Natural killer cell treated with Interleukin-12 subunit alpha and Interleukin-12 subunit beta and Interleukin-15 and Interleukin-18, amount 100 ng/mL, for 72 hours (primary cell): ENCODE measurements at regions not wholly inside any gene's neighbourhood (a gene's known extent, or its start where the extent isn't known, plus 50 kb on each side); places are given as distances from the start of the nearest gene placed in this dataset.

Experiments used
- ATAC-seq, 2 donors: fragments of 150-1000 bp; cut with Tn5 transposase in 1 of 2; sonication (Bioruptor Pico), chemical (Tn5 transposase) in 1 of 2; 2 replicates each; pipeline ENCODE4 v1.10.0; 2021
- DNase-seq: peaks from one replicate; pipeline ENCODE4 v3.0.0; 2022; ENCODE audit warnings: low spot score
- H3K27ac Mint-ChIP-seq, 2 donors: 1 replicate in 1 of 2; 2 replicates in 1 of 2; pipeline ENCODE4 v1.8.0; 2022; ENCODE audit warnings: mixed read lengths in 2 of 2, mild to moderate bottlenecking in 1 of 2, moderate library complexity in 1 of 2
- H3K27me3 Mint-ChIP-seq, 2 donors: 1 replicate in 1 of 2; 2 replicates in 1 of 2; pipeline ENCODE4 v1.8.0; 2022; ENCODE audit warnings: mixed read lengths in 2 of 2
- H3K36me3 Mint-ChIP-seq: one replicate; pipeline ENCODE4 v1.8.0; 2022; ENCODE audit warnings: mixed read lengths
- H3K4me1 Mint-ChIP-seq, 2 donors: 1 replicate in 1 of 2; 2 replicates in 1 of 2; pipeline ENCODE4 v1.8.0; 2022; ENCODE audit warnings: low read depth in 2 of 2, mixed read lengths in 2 of 2, mild to moderate bottlenecking in 1 of 2
- H3K4me3 Mint-ChIP-seq: one replicate; pipeline ENCODE4 v1.8.0; 2022; ENCODE audit warnings: mixed read lengths
- H3K9me3 Mint-ChIP-seq: 2 replicates; pipeline ENCODE4 v1.8.0; 2022; ENCODE audit warnings: mixed read lengths

DNA sequence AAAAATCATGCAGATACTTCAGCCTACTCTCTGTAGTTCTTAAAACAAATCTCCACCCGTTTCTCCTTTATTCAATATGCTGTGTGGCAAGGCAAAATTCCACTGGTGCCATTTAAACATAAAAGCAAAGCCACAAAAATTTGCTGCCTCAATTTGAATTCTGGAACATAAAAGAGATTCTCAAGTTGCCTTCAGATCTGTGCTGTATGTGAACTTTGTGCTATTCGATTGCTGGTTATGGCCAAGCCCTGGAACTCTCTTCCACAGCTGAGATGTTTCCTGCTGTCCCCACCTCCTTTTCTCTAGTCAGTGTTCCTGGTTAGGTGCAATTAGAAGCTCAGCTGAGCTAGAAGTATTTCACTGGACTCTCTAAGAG is 395.3 kb upstream of the BTBD3 start:
- Mint-ChIP-seq H3K4me1 (no peaks in the 10 kb centered on the region), H3K27ac (no peak overlapping the region), H3K36me3 (peaks cover under 1% of the 10 kb centered on the region), H3K4me3 (no peak overlapping the region), H3K9me3 (peaks cover 24% of the 10 kb centered on the region), H3K27me3 (no peaks in the 10 kb centered on the region)
- ATAC-seq (no peak), DNase-seq (no peak)

DNA sequence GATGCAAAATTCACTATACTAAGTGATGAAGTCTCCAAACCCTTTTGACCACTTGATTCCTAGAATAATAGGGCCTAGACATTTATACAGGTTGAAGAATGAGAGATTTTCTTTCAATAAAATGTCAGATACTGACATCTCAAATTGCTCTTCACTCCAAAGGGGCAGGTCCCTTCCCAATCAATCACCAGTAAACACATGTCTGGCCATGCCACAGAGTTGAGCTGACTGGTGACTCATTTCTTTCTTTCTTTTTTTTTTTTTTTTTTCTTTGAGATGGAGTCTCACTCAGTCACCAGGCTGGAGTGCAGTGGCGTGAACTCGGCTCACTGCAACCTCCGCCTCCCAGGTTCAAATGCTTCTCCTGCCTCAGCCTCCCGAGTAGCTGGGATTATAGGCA is 388.6 kb upstream of the BTBD3 start:
- no peak for ATAC-seq
- H3K4me1 Mint-ChIP-seq, result no peaks in the 10 kb centered on the region
- peaks cover 24% of the 10 kb centered on the region for H3K36me3 Mint-ChIP-seq
- H3K9me3 Mint-ChIP-seq, result peaks cover 22% of the 10 kb centered on the region
- no peak for DNase-seq
- H3K4me3 Mint-ChIP-seq, result no peak overlapping the region
- H3K27ac Mint-ChIP-seq, result no peak overlapping the region
- H3K27me3 Mint-ChIP-seq, result no peaks in the 10 kb centered on the region

DNA sequence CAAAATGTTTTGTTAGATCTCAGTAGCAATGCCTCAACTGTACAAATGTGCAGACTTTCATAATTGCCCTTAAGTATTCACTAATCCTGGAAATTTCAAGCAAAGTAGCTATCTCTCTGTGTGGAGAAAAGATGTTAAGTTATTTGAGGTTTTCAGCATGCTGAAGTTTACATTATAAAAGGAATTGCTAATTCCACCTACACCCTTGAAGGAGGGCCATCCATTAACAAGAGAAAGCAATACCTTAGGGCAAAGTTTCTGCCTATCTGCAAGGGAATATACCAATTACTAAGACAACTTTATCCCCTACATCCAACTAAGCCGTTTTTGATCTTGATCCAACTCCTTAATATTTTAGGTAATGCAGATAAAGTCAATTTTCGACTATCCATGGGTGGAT is 380.7 kb upstream of the BTBD3 start:
- Mint-ChIP-seq H3K4me1 (no peaks in the 10 kb centered on the region), H3K4me3 (no peak overlapping the region), H3K36me3 (no peaks in the 10 kb centered on the region), H3K9me3 (peaks cover 2% of the 10 kb centered on the region), H3K27ac (no peak overlapping the region), H3K27me3 (no peaks in the 10 kb centered on the region)
- ATAC-seq (no peak), DNase-seq (no peak)

DNA sequence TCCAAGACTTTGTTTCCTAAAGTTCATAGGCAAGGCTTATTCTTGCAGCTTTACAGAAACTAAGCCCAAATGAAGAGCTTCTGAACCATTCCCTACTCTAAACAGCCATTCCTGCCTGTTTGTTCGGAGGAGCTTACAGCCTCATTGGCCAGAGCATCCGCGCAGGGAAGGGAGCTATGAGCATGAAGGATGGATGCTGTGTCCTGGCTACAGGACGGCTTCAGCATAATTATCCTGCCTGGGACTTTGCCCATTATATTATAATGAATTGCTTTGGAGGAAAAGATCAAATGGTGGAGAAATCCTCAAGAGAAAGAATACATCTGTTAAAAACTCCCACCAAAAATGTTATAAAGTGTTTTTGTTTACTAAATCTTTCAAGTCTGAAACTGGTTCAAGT is 378.2 kb upstream of the BTBD3 start:
- Mint-ChIP-seq H3K9me3 (peaks cover under 1% of the 10 kb centered on the region), H3K27ac (no peak overlapping the region), H3K27me3 (no peaks in the 10 kb centered on the region), H3K4me3 (no peak overlapping the region), H3K36me3 (no peaks in the 10 kb centered on the region), H3K4me1 (no peaks in the 10 kb centered on the region)
- ATAC-seq (no peak), DNase-seq (no peak)

DNA sequence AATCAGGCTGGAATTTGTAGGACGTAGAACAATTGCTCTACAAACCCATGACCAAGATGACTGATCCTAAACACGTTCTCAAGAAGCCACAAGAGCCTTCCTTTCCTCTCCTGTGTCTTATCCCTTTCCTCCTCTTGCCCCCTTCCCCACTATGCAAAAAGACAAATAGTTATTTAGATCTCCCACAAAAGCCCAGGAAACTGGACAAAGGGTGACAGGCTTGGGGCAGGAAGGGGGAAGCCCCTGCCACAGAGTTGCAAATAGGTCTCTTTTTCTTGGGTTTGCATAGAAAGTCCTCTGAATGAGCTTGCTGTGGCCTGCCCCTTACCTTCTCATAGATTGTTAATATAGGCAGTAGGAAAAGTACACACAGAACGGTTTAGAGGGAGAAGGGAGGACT is 377.1 kb upstream of the BTBD3 start:
- Mint-ChIP-seq H3K27ac (no peak overlapping the region), H3K36me3 (no peaks in the 10 kb centered on the region), H3K9me3 (no peaks in the 10 kb centered on the region), H3K4me1 (no peaks in the 10 kb centered on the region), H3K4me3 (no peak overlapping the region), H3K27me3 (no peaks in the 10 kb centered on the region)
- ATAC-seq (no peak), DNase-seq (no peak)

DNA sequence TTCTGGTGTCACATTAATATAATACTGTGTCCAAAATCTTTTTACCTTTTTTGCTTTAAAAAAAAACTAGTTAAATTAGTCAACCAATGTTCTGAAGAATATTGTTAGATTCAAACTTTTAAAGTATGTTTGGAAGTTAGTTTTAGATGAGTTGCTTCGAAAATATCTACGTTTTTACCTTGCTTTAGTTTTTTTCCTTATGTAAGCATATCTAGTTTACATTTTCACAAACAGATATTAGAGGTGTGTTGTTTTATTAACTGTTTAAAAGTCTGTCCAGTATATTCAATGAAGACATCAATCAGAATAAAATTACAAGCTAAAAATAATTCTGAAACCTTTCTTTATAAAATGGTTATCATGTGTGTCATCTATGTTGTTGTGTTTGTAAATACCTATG is 375.0 kb upstream of the BTBD3 start:
- H3K4me1 Mint-ChIP-seq, result no peaks in the 10 kb centered on the region
- no peaks in the 10 kb centered on the region for H3K9me3 Mint-ChIP-seq
- H3K4me3 Mint-ChIP-seq, result no peak overlapping the region

GRCh38 chr20:11544029-11544678 is 373.5 kb upstream of the BTBD3 start:
- ATAC-seq (no peak), DNase-seq (no peak)
- no peak overlapping the region for H3K27ac Mint-ChIP-seq

More for the DNA sequence above, 375.0 kb upstream of the BTBD3 start:
- ATAC-seq (no peak), DNase-seq (no peak)
- Mint-ChIP-seq H3K36me3 (no peaks in the 10 kb centered on the region), H3K27me3 (no peaks in the 10 kb centered on the region), H3K27ac (no peak overlapping the region)

DNA sequence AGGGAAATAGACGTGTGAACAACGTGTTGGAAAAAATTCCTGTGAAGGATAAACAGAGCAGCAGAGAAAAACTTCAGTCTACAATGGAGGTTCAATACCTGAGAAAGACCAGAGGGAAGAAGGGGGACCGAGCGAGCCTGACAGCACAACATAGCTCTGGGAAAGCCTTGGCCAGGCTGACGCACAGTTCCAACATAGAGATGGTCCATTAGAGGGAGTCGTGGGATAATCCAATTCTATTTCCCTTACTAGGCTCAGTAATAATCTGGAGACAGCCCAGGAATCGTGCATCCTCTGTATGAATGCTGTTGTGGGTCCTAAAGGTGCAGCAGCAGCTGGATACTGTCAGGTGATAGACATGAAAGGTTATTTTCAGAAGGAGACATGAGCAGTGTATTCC is 370.8 kb upstream of the BTBD3 start:
- Mint-ChIP-seq H3K4me1 (no peaks in the 10 kb centered on the region), H3K27me3 (no peaks in the 10 kb centered on the region), H3K36me3 (no peaks in the 10 kb centered on the region), H3K4me3 (no peak overlapping the region), H3K9me3 (no peaks in the 10 kb centered on the region), H3K27ac (no peak overlapping the region)
- ATAC-seq (no peak), DNase-seq (no peak)

More at GRCh38 chr20:11544029-11544678, 373.5 kb upstream of the BTBD3 start:
- Mint-ChIP-seq H3K36me3 (no peaks in the 10 kb centered on the region), H3K4me3 (no peak overlapping the region), H3K4me1 (no peaks in the 10 kb centered on the region), H3K27me3 (no peaks in the 10 kb centered on the region), H3K9me3 (no peaks in the 10 kb centered on the region)

DNA sequence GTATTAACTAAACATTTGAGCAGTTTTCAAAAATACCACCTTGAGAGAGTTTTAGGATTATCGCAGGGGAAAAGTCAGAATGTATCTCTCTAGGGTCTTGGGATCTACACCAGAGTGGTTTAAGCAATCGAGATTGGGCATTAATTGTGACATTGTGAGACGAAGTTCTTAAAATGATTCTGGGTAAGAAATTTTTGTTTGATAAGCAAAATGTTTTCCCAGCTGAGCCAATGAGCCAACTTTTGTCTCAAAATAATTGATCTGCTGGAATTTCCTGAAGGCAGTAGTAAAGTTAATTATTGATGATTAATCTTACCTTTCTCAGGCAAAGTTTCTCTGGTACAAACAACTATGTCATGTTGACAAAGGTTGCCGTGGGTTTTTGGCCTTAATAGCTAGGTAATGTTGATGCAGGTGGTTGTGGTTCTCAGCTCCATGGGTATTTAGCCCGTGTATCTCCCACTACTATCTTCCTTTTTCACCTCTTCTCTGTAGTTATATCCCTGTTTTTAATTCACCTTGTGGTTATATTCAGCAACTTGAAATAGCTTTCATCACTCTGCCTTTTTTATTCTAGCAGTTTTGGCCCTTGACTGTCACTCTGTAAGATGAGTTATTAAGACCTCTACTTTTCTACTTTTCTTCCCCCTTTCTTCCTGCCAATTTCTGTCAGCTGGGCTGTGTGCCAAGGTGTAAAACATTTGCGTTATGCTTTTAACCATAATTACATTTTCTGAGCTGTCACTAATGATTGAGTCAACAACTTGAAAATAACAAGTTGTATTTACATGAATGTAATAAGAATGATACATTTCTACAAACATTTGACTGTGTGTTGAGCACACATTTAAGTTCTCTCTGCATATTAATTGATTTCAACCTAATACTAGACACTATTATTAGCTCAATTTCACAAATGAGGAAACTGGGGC is 368.3 kb upstream of the BTBD3 start:
- Mint-ChIP-seq H3K27me3 (no peaks in the 10 kb centered on the region), H3K36me3 (no peaks in the 10 kb centered on the region), H3K27ac (no peak overlapping the region), H3K4me3 (no peak overlapping the region), H3K4me1 (no peaks in the 10 kb centered on the region), H3K9me3 (no peaks in the 10 kb centered on the region)
- DNase-seq (no peak), ATAC-seq (no peak)

DNA sequence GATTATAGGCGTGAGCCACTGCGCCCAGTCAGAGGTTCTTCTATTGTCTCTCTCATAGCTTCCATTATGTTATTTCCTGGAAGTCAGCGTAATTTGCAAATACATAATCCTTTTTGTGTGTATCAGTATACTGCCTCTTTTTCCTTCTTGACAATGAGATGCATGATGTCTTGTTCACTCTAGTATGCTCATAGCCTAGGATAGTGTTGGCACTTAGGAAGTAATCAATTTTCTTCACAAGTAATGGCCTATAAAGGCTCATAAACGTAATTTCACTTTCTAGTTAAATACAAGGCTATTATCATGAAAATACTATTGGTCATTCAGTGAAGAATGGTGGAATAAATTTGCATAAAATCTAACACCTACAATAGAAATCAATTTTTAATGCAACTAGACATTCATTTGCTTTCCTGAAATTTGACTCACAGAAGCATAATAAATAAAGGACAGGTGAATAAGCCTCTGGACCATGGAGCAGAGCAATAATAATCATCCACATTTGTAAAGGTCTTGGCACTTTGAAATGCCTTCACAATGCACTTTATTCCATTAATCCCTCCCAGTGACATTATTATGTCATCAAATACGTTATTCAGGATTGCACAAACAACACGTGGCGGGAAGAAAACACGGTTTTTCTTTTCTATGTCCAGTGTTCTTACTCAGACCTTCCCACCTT is 366.9 kb upstream of the BTBD3 start:
- no peaks in the 10 kb centered on the region for H3K36me3 Mint-ChIP-seq
- H3K4me1 Mint-ChIP-seq, result no peaks in the 10 kb centered on the region
- ATAC-seq, result no peak
- no peaks in the 10 kb centered on the region for H3K9me3 Mint-ChIP-seq
- no peaks in the 10 kb centered on the region for H3K27me3 Mint-ChIP-seq
- H3K27ac Mint-ChIP-seq, result no peak overlapping the region
- H3K4me3 Mint-ChIP-seq, result no peak overlapping the region
- no peak for DNase-seq

DNA sequence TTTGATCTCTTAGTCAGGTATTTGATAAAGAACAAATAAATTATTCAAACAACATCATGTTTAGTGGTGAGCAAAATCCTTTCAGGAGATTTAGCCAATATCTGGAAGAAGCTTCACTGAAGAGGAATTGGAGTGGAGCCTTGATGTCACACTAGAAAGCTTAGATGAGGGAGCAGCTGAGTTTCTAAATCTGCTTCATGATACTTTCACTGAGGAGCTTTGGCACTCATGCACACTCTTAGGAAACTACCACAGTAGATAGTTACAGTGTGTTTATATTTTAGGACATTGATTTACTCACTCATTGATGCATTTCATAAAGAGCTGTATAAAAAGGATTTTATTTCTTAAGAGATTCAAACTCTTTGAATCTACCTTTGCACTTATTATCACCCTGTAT is 366.2 kb upstream of the BTBD3 start:
- ATAC-seq (no peak), DNase-seq (no peak)
- Mint-ChIP-seq H3K27me3 (no peaks in the 10 kb centered on the region), H3K4me3 (no peak overlapping the region), H3K27ac (no peak overlapping the region), H3K36me3 (no peaks in the 10 kb centered on the region), H3K4me1 (no peaks in the 10 kb centered on the region), H3K9me3 (no peaks in the 10 kb centered on the region)

DNA sequence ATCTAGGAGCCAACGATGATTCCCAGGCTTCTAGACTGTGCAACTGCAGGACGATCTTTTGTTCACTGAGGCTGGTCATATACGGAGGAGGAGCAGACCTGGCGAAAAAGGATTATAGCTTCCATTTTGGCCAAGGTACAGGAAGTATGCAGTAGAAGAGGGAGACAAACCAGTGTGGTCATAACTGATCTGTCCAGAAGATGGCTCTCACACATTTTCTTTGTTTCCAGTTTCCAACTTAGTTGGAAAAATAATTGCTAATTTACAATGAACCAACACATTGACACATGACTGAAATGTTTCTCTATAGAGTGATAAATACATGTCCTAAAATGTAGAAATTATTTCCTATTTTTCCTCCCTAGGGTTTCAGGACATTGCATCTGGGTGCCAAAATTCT is 364.1 kb upstream of the BTBD3 start:
- DNase-seq, result no peak
- no peak for ATAC-seq
- no peak overlapping the region for H3K4me3 Mint-ChIP-seq

GRCh38 chr20:11555510-11555909 is 362.2 kb upstream of the BTBD3 start:
- Mint-ChIP-seq H3K4me3 (no peak overlapping the region), H3K9me3 (no peaks in the 10 kb centered on the region), H3K27ac (no peak overlapping the region), H3K4me1 (no peaks in the 10 kb centered on the region), H3K27me3 (no peaks in the 10 kb centered on the region), H3K36me3 (no peaks in the 10 kb centered on the region)
- no peak for DNase-seq
- ATAC-seq, result no peak

More for the DNA sequence above, 364.1 kb upstream of the BTBD3 start:
- Mint-ChIP-seq H3K27me3 (no peaks in the 10 kb centered on the region), H3K9me3 (no peaks in the 10 kb centered on the region), H3K27ac (no peak overlapping the region), H3K4me1 (no peaks in the 10 kb centered on the region), H3K36me3 (no peaks in the 10 kb centered on the region)

DNA sequence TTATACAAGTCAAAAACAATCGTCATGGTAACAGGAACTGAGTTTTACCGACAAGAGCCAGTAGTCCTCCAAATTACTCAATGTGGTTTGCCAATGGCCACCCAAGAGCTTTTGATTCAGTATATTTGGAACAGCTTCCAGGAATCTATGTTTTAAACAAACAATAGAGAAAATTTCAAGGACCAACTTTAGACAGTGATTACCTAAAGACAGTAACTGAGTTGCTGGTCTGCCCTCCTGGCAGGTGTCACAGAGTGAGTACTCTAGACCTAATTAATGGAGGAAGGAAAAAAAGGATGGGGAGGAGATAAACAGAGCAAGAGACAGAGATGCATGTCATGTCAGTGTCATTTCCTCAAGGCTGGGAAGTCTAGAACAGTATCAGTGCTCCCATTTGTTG is 361.3 kb upstream of the BTBD3 start:
- ATAC-seq, result no peak
- Mint-ChIP-seq H3K4me1 (no peaks in the 10 kb centered on the region), H3K27me3 (no peaks in the 10 kb centered on the region), H3K9me3 (no peaks in the 10 kb centered on the region), H3K27ac (no peak overlapping the region), H3K4me3 (no peak overlapping the region), H3K36me3 (no peaks in the 10 kb centered on the region)
- no peak for DNase-seq
